ENCODE measurements at regions not wholly inside any gene's neighbourhood (a gene's known extent, or its start where the extent isn't known, plus 50 kb on each side); places are given as distances from the start of the nearest gene placed in this dataset.

DNA sequence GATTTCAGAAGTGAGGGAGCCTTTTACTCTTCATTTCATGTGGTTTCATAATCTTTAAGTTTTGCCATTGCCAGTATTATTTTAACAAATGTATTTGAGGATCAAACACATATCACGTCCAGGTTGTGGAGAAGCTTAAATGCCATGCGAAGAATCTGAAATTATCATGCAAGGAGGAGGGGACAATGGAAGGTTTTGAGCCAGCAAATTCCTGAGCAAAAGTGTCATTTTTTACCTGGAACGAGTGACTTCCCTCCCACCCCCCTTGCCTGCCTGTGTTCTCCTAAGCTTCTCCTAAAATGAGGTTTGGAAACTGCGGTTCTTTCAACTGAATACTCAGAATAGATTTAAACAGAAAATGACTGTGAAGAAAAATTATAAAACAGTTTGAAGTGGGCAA, 77.6 kb downstream of the C16orf95 start:
- TF ChIP-seq CTCF (conservative IDR thresholded peaks at IDR 0.05; ENCODE audit: low read length) (no peak), EZH2phosphoT487 (IDR thresholded peaks at IDR 0.05; ENCODE audit: borderline replicate concordance, low read depth, low read length) (no peak)

All from OCI-LY7 (cell line).